H9 (cell line): ENCODE measurements at regions not wholly inside any gene's neighbourhood (a gene's known extent, or its start where the extent isn't known, plus 50 kb on each side); places are given as distances from the start of the nearest gene placed in this dataset.

Experiments used
- DNase-seq: peaks from one replicate; pipeline ENCODE4 v3.0.0-alpha.2; 2017
- H2AFZ ChIP-seq: one replicate; pipeline ENCODE4 v1.6.1; 2013; ENCODE audit warnings: mild to moderate bottlenecking, low read length, control low read depth, moderate library complexity
- H2AK5ac ChIP-seq: 2 replicates; pipeline ENCODE4 v1.6.1; 2013; ENCODE audit warnings: low read length, control low read depth, mixed read lengths; ENCODE audit not compliant: insufficient read length
- H2BK120ac ChIP-seq: one replicate; pipeline ENCODE4 v1.6.1; 2013; ENCODE audit warnings: low read depth, mild to moderate bottlenecking, low read length, control low read depth, inconsistent platforms; ENCODE audit not compliant: poor library complexity, severe bottlenecking
- H2BK12ac ChIP-seq: 2 replicates; pipeline ENCODE4 v1.6.1; 2013; ENCODE audit warnings: low read length, control low read depth, mixed read lengths, low read depth; ENCODE audit not compliant: insufficient read length
- H2BK15ac ChIP-seq: 2 replicates; pipeline ENCODE4 v1.6.1; 2013; ENCODE audit warnings: low read depth, low read length, control low read depth
- H2BK20ac ChIP-seq: one replicate; pipeline ENCODE4 v1.6.1; 2013; ENCODE audit warnings: low read depth, mild to moderate bottlenecking, low read length, control low read depth, inconsistent platforms; ENCODE audit not compliant: poor library complexity, severe bottlenecking
- H2BK5ac ChIP-seq: 2 replicates; pipeline ENCODE4 v1.6.1; 2013; ENCODE audit warnings: low read length, control low read depth, mixed read lengths; ENCODE audit not compliant: insufficient read length
- H3K14ac ChIP-seq: 2 replicates; pipeline ENCODE4 v1.6.1; 2013; ENCODE audit warnings: low read length, control low read depth; ENCODE audit not compliant: insufficient read depth
- H3K18ac ChIP-seq: 2 replicates; pipeline ENCODE4 v1.6.1; 2013; ENCODE audit warnings: low read depth, mild to moderate bottlenecking, mixed read lengths, low read length, control low read depth; ENCODE audit not compliant: insufficient read length
- H3K23ac ChIP-seq: 2 replicates; pipeline ENCODE4 v1.6.1; 2013; ENCODE audit warnings: low read length, control low read depth, mixed read lengths, low read depth; ENCODE audit not compliant: insufficient read length
- H3K23me2 ChIP-seq: 2 replicates; pipeline ENCODE4 v1.6.1; 2013; ENCODE audit warnings: low read depth, mild to moderate bottlenecking, mixed read lengths, low read length, control low read depth; ENCODE audit not compliant: insufficient read length, poor library complexity, severe bottlenecking
- H3K27ac ChIP-seq: 2 replicates; pipeline ENCODE4 v1.5.1; 2013; ENCODE audit warnings: low read length, control low read depth, mixed read lengths, low read depth; ENCODE audit not compliant: insufficient read length
- H3K27me3 ChIP-seq: 2 replicates; pipeline ENCODE4 v1.6.1; 2013; ENCODE audit warnings: low read length, control low read depth, inconsistent platforms; ENCODE audit not compliant: insufficient read depth
- H3K4ac ChIP-seq: 2 replicates; pipeline ENCODE4 v1.6.1; 2013; ENCODE audit warnings: low read depth, mild to moderate bottlenecking, control low read depth, inconsistent platforms, low read length, moderate library complexity
- H3K4me1 ChIP-seq: 2 replicates; pipeline ENCODE4 v1.6.1; 2013; ENCODE audit warnings: low read length, control low read depth, inconsistent platforms; ENCODE audit not compliant: insufficient read depth
- H3K4me2 ChIP-seq: 2 replicates; pipeline ENCODE4 v1.6.1; 2013; ENCODE audit warnings: low read length, control low read depth, mixed read lengths; ENCODE audit not compliant: insufficient read length, insufficient read depth
- H3K56ac ChIP-seq: 2 replicates; pipeline ENCODE4 v1.6.1; 2013; ENCODE audit warnings: low read depth, mild to moderate bottlenecking, mixed read lengths, low read length, control low read depth; ENCODE audit not compliant: insufficient read length
- H3K79me1 ChIP-seq: 2 replicates; pipeline ENCODE4 v1.6.1; 2013; ENCODE audit warnings: low read depth, mild to moderate bottlenecking, moderate library complexity, low read length, control low read depth, inconsistent platforms; ENCODE audit not compliant: insufficient read depth, poor library complexity, severe bottlenecking
- H3K79me2 ChIP-seq: 2 replicates; pipeline ENCODE4 v1.6.1; 2013; ENCODE audit warnings: low read length, control low read depth, inconsistent platforms; ENCODE audit not compliant: insufficient read depth
- H3K9ac ChIP-seq: 2 replicates; pipeline ENCODE4 v1.6.1; 2013; ENCODE audit warnings: low read length, control low read depth, mixed read lengths; ENCODE audit not compliant: insufficient read length; ENCODE audit errors: extremely low read depth
- H3K9me3 ChIP-seq: one replicate; pipeline ENCODE4 v1.6.1; 2013; ENCODE audit warnings: low read depth, low read length, inconsistent platforms; ENCODE audit not compliant: control insufficient read depth
- H3T11ph ChIP-seq: one replicate; pipeline ENCODE4 v1.6.1; 2013; ENCODE audit warnings: mild to moderate bottlenecking, low read length, control low read depth, inconsistent platforms
- H4K20me1 ChIP-seq: one replicate; pipeline ENCODE4 v1.6.1; 2013; ENCODE audit not compliant: control insufficient read depth, insufficient read length, insufficient read depth
- H4K5ac ChIP-seq: 2 replicates; pipeline ENCODE4 v1.6.1; 2013; ENCODE audit warnings: low read depth, mild to moderate bottlenecking, mixed read lengths, low read length, control low read depth; ENCODE audit not compliant: insufficient read length
- H4K8ac ChIP-seq: replicated peaks from 2 replicates; pipeline ENCODE4 v1.6.1; 2013; ENCODE audit warnings: low read length, control low read depth, mixed read lengths, low read depth; ENCODE audit not compliant: insufficient read length
- H4K91ac ChIP-seq: 2 replicates; pipeline ENCODE4 v1.6.1; 2013; ENCODE audit warnings: low read depth, mild to moderate bottlenecking, moderate library complexity, mixed read lengths, low read length, control low read depth; ENCODE audit not compliant: insufficient read length
- H3K27ac Mint-ChIP-seq, 3 experiments: 2 replicates in 2 of 3; 3 replicates in 1 of 3; pipeline ENCODE4 v1.8.0; 2020 to 2021; ENCODE audit warnings: mixed read lengths in 3 of 3, mild to moderate bottlenecking in 1 of 3, moderate library complexity in 1 of 3
- H3K27me3 Mint-ChIP-seq: 2 replicates; pipeline ENCODE4 v1.8.0; 2021; ENCODE audit warnings: low read depth, mild to moderate bottlenecking, moderate library complexity, mixed read lengths
- H3K36me3 Mint-ChIP-seq, 3 experiments: 2 replicates in 2 of 3; 3 replicates in 1 of 3; pipeline ENCODE4 v1.8.0; 2020 to 2021; ENCODE audit warnings: low read depth in 3 of 3, mixed read lengths in 3 of 3; ENCODE audit not compliant: insufficient read depth in 1 of 3
- H3K4me1 Mint-ChIP-seq, 2 experiments: 2 replicates each; pipeline ENCODE4 v1.8.0; 2020; ENCODE audit warnings: mixed read lengths in 2 of 2
- H3K4me3 Mint-ChIP-seq, 2 experiments: 2 replicates in 1 of 2; 3 replicates in 1 of 2; pipeline ENCODE4 v1.8.0; 2020 to 2021; ENCODE audit warnings: mild to moderate bottlenecking in 2 of 2, mixed read lengths in 2 of 2, moderate library complexity in 1 of 2
- H3K9me3 Mint-ChIP-seq, 2 experiments: 2 replicates in 1 of 2; 3 replicates in 1 of 2; pipeline ENCODE4 v1.8.0; 2020; ENCODE audit warnings: mild to moderate bottlenecking in 2 of 2, mixed read lengths in 2 of 2, moderate library complexity in 1 of 2
- WGBS: extraction: QIAGEN DNeasy Blood & Tissue Kit; methylation state at CpG from one replicate; pipeline ENCODE4 v1.1.7; 2013; ENCODE audit warnings: missing lambda C conversion rate, low lambda C conversion rate, mixed read lengths; ENCODE audit not compliant: insufficient read length; ENCODE audit errors: extremely low coverage; 5-methylcytosine and 5-hydroxymethylcytosine counted together
- TF ChIP-seq, protein P1 (sequence below): fragments of 200-600 bp; sonication (generic); conservative IDR thresholded peaks from 3 replicates; pipeline ENCODE4 v1.8.0; 2021; ENCODE audit warnings: antibody characterized with exemption, mild to moderate bottlenecking

- Mint-ChIP-seq H3K9me3 (no peaks in the 10 kb centered on the region), H3K4me3 (no peak overlapping the region), H3K36me3 (no peaks in the 10 kb centered on the region), H3K27me3 (no peaks in the 10 kb centered on the region), H3K4me1 (peaks cover 33 to 37% of the 10 kb centered on the region in 2 experiments), H3K27ac (peak overlapping the region in 1 of 3 experiments; percentile 44; a peak in 2 of 7 replicates)
- Histone ChIP-seq H3K27ac (no peak overlapping the region), H2BK15ac (no peak overlapping the region), H3K18ac (no peak overlapping the region), H4K91ac (no peak overlapping the region), H2BK12ac (no peak overlapping the region), H3T11ph (no peak overlapping the region), H3K56ac (no peak overlapping the region), H3K79me1 (no peaks in the 10 kb centered on the region), H2BK20ac (no peak overlapping the region), H3K4me1 (peaks cover 2% of the 10 kb centered on the region; the same call in 1 of the 2 replicates), H3K23ac (no peak overlapping the region), H4K5ac (no peak overlapping the region), H2AFZ (no peak overlapping the region), H3K4me2 (no peak overlapping the region), H2BK5ac (no peak overlapping the region), H3K4ac (no peak overlapping the region), H3K9me3 (no peaks in the 10 kb centered on the region), H4K20me1 (no peaks in the 10 kb centered on the region), H3K23me2 (no peaks in the 10 kb centered on the region), H2AK5ac (no peak overlapping the region), H4K8ac (no peak overlapping the region), H3K79me2 (no peaks in the 10 kb centered on the region), H3K27me3 (no peaks in the 10 kb centered on the region), H3K9ac (no peak overlapping the region), H2BK120ac (no peak overlapping the region), H3K14ac (no peak overlapping the region)
- TF ChIP-seq, protein P1, sequence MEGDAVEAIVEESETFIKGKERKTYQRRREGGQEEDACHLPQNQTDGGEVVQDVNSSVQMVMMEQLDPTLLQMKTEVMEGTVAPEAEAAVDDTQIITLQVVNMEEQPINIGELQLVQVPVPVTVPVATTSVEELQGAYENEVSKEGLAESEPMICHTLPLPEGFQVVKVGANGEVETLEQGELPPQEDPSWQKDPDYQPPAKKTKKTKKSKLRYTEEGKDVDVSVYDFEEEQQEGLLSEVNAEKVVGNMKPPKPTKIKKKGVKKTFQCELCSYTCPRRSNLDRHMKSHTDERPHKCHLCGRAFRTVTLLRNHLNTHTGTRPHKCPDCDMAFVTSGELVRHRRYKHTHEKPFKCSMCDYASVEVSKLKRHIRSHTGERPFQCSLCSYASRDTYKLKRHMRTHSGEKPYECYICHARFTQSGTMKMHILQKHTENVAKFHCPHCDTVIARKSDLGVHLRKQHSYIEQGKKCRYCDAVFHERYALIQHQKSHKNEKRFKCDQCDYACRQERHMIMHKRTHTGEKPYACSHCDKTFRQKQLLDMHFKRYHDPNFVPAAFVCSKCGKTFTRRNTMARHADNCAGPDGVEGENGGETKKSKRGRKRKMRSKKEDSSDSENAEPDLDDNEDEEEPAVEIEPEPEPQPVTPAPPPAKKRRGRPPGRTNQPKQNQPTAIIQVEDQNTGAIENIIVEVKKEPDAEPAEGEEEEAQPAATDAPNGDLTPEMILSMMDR = no peak
- no CpG with 5 or more reads among the region's 3 CpGs for WGBS
- DNase-seq = no peak
Observed at GRCh38 chr5:142211918-142212317, 103.3 kb downstream of the NDFIP1 start.
